ENCODE measurements at regions not wholly inside any gene's neighbourhood (a gene's known extent, or its start where the extent isn't known, plus 50 kb on each side); places are given as distances from the start of the nearest gene placed in this dataset.
"Not testable (repeated sequence)": the region's sequence is repeated elsewhere in the genome, so short reads cannot be mapped to it uniquely, and the experiment has no call there.

GRCh38 chr12:18887368-18887767, 149.4 kb downstream of the CAPZA3 start:
- Histone ChIP-seq H3K9me3 (no peaks in the 10 kb centered on the region), H3K4me1 (no peaks in the 10 kb centered on the region), H3K27me3 (no peaks in the 10 kb centered on the region), H3K36me3 (no peaks in the 10 kb centered on the region), H3K4me3 (no peak overlapping the region), H3K27ac (no peak overlapping the region)
- DNase-seq (ENCODE audit: extremely low spot score in 2 of 2): no peak
- no peak for TF ChIP-seq POLR2AphosphoS5 (IDR thresholded peaks at IDR 0.05; ENCODE audit: insufficient read depth in 1 of 2, low read depth in 1 of 2)
- no peak for TF ChIP-seq CTCF (IDR thresholded peaks at IDR 0.05)
- TF ChIP-seq POLR2A (IDR thresholded peaks at IDR 0.05): no peak
- intact Hi-C loops (cut with DNase I): no loop called here

GRCh38 chr12:18888047-18888446, 150.1 kb downstream of the CAPZA3 start:
- Histone ChIP-seq H3K4me3 (no peak overlapping the region), H3K9me3 (no peaks in the 10 kb centered on the region), H3K4me1 (no peaks in the 10 kb centered on the region), H3K27ac (no peak overlapping the region), H3K27me3 (no peaks in the 10 kb centered on the region), H3K36me3 (no peaks in the 10 kb centered on the region)
- no peak for DNase-seq (ENCODE audit: extremely low spot score in 2 of 2)
- intact Hi-C loops (cut with DNase I): no loop called here
- TF ChIP-seq POLR2A (IDR thresholded peaks at IDR 0.05) (no peak), POLR2AphosphoS5 (IDR thresholded peaks at IDR 0.05; ENCODE audit: insufficient read depth in 1 of 2, low read depth in 1 of 2) (no peak), CTCF (IDR thresholded peaks at IDR 0.05) (no peak)

- H3K9me3 ChIP-seq; H3K27me3 ChIP-seq; intact Hi-C loops (cut with DNase I); DNase-seq (ENCODE audit: extremely low spot score in 2 of 2); H3K36me3 ChIP-seq; H3K4me1 ChIP-seq; H3K27ac ChIP-seq; H3K4me3 ChIP-seq: not testable (repeated sequence)
These were observed 152.7 kb downstream of the CAPZA3 start for GRCh38 chr12:18890621-18891020.

- intact Hi-C loops (cut with DNase I): no loop called here
- no peak overlapping the region for H3K27ac ChIP-seq
These were observed 157.6 kb downstream of the CAPZA3 start for GRCh38 chr12:18895540-18895939.

GRCh38 chr12:18895946-18896345, 158.0 kb downstream of the CAPZA3 start:
- no peak overlapping the region for H3K4me3 ChIP-seq
- H3K9me3 ChIP-seq: no peaks in the 10 kb centered on the region
- no peak for DNase-seq (ENCODE audit: extremely low spot score in 2 of 2)
- no peaks in the 10 kb centered on the region for H3K36me3 ChIP-seq
- intact Hi-C loops (cut with DNase I): no loop called here
- no peak overlapping the region for H3K27ac ChIP-seq
- no peaks in the 10 kb centered on the region for H3K27me3 ChIP-seq
- TF ChIP-seq POLR2AphosphoS5 (IDR thresholded peaks at IDR 0.05; ENCODE audit: insufficient read depth in 1 of 2, low read depth in 1 of 2): no peak
- TF ChIP-seq POLR2A (IDR thresholded peaks at IDR 0.05): no peak
- no peak for TF ChIP-seq CTCF (IDR thresholded peaks at IDR 0.05)
- no peaks in the 10 kb centered on the region for H3K4me1 ChIP-seq

More at GRCh38 chr12:18895540-18895939, 157.6 kb downstream of the CAPZA3 start:
- no peaks in the 10 kb centered on the region for H3K36me3 ChIP-seq
- H3K9me3 ChIP-seq: no peaks in the 10 kb centered on the region
- no peak for TF ChIP-seq CTCF (IDR thresholded peaks at IDR 0.05)
- TF ChIP-seq POLR2AphosphoS5 (IDR thresholded peaks at IDR 0.05; ENCODE audit: insufficient read depth in 1 of 2, low read depth in 1 of 2): no peak
- no peak for TF ChIP-seq POLR2A (IDR thresholded peaks at IDR 0.05)
- no peaks in the 10 kb centered on the region for H3K4me1 ChIP-seq
- no peaks in the 10 kb centered on the region for H3K27me3 ChIP-seq
- no peak overlapping the region for H3K4me3 ChIP-seq
- DNase-seq (ENCODE audit: extremely low spot score in 2 of 2): no peak

GRCh38 chr12:18897823-18898222, 159.9 kb downstream of the CAPZA3 start:
- no peak overlapping the region for H3K27ac ChIP-seq
- H3K4me3 ChIP-seq: no peak overlapping the region
- DNase-seq (ENCODE audit: extremely low spot score in 2 of 2): no peak
- no peaks in the 10 kb centered on the region for H3K4me1 ChIP-seq
- TF ChIP-seq CTCF (IDR thresholded peaks at IDR 0.05): no peak
- no peak for TF ChIP-seq POLR2AphosphoS5 (IDR thresholded peaks at IDR 0.05; ENCODE audit: insufficient read depth in 1 of 2, low read depth in 1 of 2)
- TF ChIP-seq POLR2A (IDR thresholded peaks at IDR 0.05): no peak
- intact Hi-C loops (cut with DNase I): no loop called here
- no peaks in the 10 kb centered on the region for H3K36me3 ChIP-seq
- H3K9me3 ChIP-seq: no peaks in the 10 kb centered on the region
- H3K27me3 ChIP-seq: no peaks in the 10 kb centered on the region

Measured in vagina (tissue), 2 donors.